NB4 (cell line): ENCODE measurements at regions not wholly inside any gene's neighbourhood (a gene's known extent, or its start where the extent isn't known, plus 50 kb on each side); places are given as distances from the start of the nearest gene placed in this dataset.

Experiments used
- DNase-seq: peaks from one replicate; pipeline ENCODE4 v3.0.0; 2010; ENCODE audit warnings: low read depth
- H3K4me3 ChIP-seq: one replicate; pipeline ENCODE4 v1.5.1; 2011; ENCODE audit warnings: mild to moderate bottlenecking, low read depth, low read length, moderate library complexity
- MYC ChIP-seq: IDR thresholded peaks from 2 replicates; pipeline ENCODE4 v1.6.1; 2011; ENCODE audit warnings: low read depth, low read length
- POLR2A ChIP-seq: IDR thresholded peaks from 2 replicates; pipeline ENCODE4 v1.6.1; 2011; ENCODE audit warnings: mild to moderate bottlenecking; ENCODE audit not compliant: insufficient read length; ENCODE audit errors: extremely low read depth
- TF ChIP-seq, protein P1 (sequence below): IDR thresholded peaks from one replicate; pipeline ENCODE4 v1.5.1; 2012; ENCODE audit warnings: low read depth, low read length
- TF ChIP-seq, protein P2 (sequence below): IDR thresholded peaks from 2 replicates; pipeline ENCODE4 v1.6.1; 2011; ENCODE audit warnings: low read depth, low read length

DNA sequence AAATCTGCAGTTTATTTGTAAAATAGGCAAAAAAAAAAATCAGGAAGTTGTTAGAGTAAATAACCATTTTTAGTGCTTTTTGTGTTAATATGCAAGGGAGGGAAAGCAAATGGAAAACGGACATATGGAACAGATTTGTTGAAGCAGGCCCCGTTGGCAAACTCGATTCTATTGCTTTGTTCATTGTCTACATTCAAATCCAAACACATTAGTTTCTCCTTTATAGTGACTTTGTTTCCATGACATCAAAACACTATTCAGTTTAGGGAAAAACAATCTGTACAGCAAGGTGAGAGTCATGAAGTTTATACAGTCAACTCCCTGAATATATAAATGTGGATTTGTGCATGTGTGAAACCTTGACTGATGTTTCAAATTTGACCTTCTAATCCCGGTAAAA is 142.2 kb downstream of the FAM47A start:
- no peak overlapping the region for H3K4me3 ChIP-seq
- no peak for TF ChIP-seq POLR2A
- TF ChIP-seq, protein P1, sequence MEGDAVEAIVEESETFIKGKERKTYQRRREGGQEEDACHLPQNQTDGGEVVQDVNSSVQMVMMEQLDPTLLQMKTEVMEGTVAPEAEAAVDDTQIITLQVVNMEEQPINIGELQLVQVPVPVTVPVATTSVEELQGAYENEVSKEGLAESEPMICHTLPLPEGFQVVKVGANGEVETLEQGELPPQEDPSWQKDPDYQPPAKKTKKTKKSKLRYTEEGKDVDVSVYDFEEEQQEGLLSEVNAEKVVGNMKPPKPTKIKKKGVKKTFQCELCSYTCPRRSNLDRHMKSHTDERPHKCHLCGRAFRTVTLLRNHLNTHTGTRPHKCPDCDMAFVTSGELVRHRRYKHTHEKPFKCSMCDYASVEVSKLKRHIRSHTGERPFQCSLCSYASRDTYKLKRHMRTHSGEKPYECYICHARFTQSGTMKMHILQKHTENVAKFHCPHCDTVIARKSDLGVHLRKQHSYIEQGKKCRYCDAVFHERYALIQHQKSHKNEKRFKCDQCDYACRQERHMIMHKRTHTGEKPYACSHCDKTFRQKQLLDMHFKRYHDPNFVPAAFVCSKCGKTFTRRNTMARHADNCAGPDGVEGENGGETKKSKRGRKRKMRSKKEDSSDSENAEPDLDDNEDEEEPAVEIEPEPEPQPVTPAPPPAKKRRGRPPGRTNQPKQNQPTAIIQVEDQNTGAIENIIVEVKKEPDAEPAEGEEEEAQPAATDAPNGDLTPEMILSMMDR = no peak
- TF ChIP-seq, protein P2, sequence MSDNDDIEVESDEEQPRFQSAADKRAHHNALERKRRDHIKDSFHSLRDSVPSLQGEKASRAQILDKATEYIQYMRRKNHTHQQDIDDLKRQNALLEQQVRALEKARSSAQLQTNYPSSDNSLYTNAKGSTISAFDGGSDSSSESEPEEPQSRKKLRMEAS = no peak
- no peak for TF ChIP-seq MYC
- DNase-seq = no peak

DNA sequence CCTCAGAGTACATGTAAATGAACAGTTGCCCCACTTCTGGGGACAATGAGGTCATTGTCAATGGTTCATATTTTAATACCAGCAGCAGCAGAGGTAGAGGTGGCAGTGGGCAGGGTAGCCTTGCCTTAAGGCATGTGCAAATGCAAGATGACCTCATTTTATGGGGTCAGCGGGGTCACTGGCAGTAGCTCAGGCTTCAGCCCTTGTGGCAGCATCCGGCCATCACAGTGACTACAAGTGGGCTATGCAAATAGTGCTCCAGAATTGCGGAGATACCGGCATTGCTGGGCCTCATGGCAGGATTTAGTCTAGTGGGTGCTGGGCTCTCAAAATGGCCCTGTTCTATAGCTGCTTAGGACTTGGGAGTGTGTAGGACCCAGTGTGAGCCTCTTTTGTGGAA is 144.7 kb downstream of the FAM47A start:
- no peak overlapping the region for H3K4me3 ChIP-seq
- no peak for DNase-seq
- TF ChIP-seq, protein P1 = no peak
- TF ChIP-seq, protein P2 = no peak
- no peak for TF ChIP-seq MYC
- TF ChIP-seq POLR2A = no peak

DNA sequence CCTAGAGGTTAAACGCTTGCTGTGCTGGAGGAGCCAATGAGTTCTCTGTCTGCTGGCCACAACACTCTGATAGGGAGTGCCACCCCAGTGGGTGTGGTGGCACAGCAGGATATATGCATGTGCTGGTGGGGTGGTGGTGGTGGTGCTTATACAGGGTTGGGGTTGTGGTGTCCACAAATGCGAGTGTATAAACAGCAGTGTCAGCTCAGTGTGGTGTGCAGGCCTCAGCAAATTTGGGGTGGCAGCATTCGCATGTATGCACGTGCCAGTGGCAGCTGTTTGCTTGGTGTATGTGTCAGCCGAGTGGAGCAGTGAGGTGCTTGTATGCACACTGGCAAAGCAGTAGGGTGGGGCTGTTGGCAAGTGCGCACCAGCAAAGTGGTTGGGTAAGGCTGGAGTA is 157.4 kb downstream of the FAM47A start:
- no peak for TF ChIP-seq POLR2A
- TF ChIP-seq, protein P1 = no peak
- TF ChIP-seq, protein P2 = no peak
- H3K4me3 ChIP-seq = no peak overlapping the region
- DNase-seq = no peak

DNA sequence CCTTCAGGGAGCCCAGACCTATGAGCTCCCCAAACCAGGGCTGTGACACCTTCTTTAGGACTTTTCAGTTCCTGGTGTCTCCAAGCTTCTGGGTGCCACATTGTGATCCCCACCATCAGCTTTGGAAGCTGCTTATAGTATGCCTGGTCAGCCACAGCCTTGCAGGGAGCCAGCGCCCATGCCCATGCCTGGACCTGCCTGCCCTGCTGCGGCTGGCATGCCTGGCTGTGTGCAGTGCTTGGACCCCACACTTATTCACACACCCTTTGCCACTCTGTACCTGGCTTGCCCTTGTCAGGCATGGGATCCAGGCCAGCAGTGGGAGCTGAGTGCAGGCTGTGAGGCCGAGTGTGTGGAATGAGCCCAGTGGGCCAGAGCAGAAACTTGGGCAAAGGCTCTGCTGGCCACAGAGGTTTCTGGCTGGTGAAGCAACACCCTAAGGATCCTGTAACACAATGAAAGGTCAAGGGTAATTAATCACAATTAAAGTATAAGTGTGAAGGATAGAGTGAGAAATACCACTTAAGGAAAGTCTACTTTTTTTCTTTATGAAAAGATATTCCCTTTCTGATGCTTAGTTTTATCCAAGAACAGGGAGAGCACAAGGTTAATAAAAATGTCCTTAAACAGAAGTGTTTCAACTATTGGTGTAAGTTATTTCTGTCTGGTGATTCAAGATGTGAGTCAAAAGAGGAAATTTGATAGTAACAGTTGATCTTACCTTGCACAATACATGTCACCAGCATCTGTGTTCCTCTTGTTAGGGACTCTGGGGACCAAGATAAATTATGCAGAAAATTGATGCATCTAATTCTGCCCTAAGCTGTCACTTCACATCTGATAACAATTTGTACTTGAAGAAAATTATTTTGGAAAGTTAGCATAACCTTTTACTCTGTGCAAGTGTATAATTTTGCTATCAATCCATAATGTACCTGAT is 161.8 kb downstream of the FAM47A start:
- H3K4me3 ChIP-seq = no peak overlapping the region
- DNase-seq = peak; percentile 73
- no peak for TF ChIP-seq MYC
- TF ChIP-seq, protein P1 = no peak
- TF ChIP-seq POLR2A = no peak
- TF ChIP-seq, protein P2 = no peak

DNA sequence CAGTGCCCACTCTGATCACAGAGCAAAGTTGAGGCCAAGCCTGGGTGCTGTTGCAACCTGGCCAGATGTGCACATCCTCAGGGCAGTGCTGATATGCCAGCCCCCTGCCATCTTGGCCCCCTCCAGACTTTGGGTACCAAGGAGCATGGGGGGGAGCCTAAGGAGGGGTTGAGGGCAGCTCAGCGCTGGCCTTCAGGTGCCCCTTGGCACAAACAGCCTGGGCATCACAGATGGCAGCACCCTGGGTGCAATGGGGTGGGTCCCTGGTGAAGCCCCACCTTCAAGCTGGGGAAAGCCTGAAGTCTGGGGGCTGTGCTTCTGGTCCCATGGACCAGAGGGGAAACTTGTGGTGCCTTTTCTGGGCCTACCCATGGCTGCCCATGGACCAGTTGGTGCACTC is 163.0 kb downstream of the FAM47A start:
- H3K4me3 ChIP-seq = no peak overlapping the region
- DNase-seq = no peak
- TF ChIP-seq, protein P2 = no peak
- TF ChIP-seq MYC = no peak
- TF ChIP-seq, protein P1 = no peak
- TF ChIP-seq POLR2A = no peak
